HepG2 (cell line): ENCODE measurements at regions not wholly inside any gene's neighbourhood (a gene's known extent, or its start where the extent isn't known, plus 50 kb on each side); places are given as distances from the start of the nearest gene placed in this dataset.

Experiments
- ATAC-seq: fragments of 200-7000 bp; cut with Tn5 transposase; 3 replicates; pipeline ENCODE4 v1.9.1; 2020; ENCODE audit warnings: mild to moderate bottlenecking, moderate library complexity
- BruUV-seq: library from RNA; stranded (reverse); fragments of 400-500 nt; replicated peaks from 2 replicates; lab custom pipeline; 2021; lab: Mats Ljungman, UMichigan
- CTCF ChIA-PET: fragments of 300-600 bp; formaldehyde crosslinking; extraction: SDS; loops from one replicate; lab custom pipeline; 2021; ENCODE audit warnings: low total read pairs, inconsistent platforms, low intra/inter-chr PET ratio; lab: Yijun Ruan, JAX
- POLR2A ChIA-PET: fragments of 350-600 bp; sonication (Branson Sonifier 250); formaldehyde crosslinking; loops from one replicate; lab custom pipeline; 2020; ENCODE audit warnings: antibody characterized with exemption, inconsistent platforms; lab: Yijun Ruan, JAX
- DNase-seq: peaks from one replicate; pipeline ENCODE4 v3.0.0-alpha.2; 2015; ENCODE audit warnings: low spot score
- FAIRE-seq: peaks from 3 replicates; lab custom pipeline; 2011; peaks lifted over from hg19 to GRCh38; lab: Jason Lieb, UNC
- H2AFZ ChIP-seq: one replicate; pipeline ENCODE4 v1.6.1; 2011; ENCODE audit warnings: low read length, inconsistent platforms
- H3K27ac ChIP-seq: fragments of 300-600 bp; 3 replicates; pipeline ENCODE4 v1.8.0; 2011; ENCODE audit warnings: mixed run types, mild to moderate bottlenecking, mixed read lengths, low read length, inconsistent platforms; ENCODE audit not compliant: insufficient read depth; ENCODE audit errors: extremely low read length
- H3K27me3 ChIP-seq, 2 experiments: fragments of 200-600 bp in 1 of 2; 2 replicates in 1 of 2; 3 replicates in 1 of 2; pipeline versions ENCODE4 v1.6.0 to v1.8.0; 2011; ENCODE audit warnings: low read length in 2 of 2, mild to moderate bottlenecking in 2 of 2, moderate library complexity in 2 of 2, inconsistent platforms in 1 of 2; ENCODE audit not compliant: insufficient read depth in 2 of 2, control insufficient read depth in 1 of 2
- H3K36me3 ChIP-seq, 2 experiments: fragments of 200-600 bp in 1 of 2; replicated peaks in 1 of 2; 2 replicates in 1 of 2; 3 replicates in 1 of 2; pipeline versions ENCODE4 v1.5.1 to v1.8.0; 2011; ENCODE audit warnings: low read length in 2 of 2, inconsistent platforms in 1 of 2; ENCODE audit not compliant: insufficient read depth in 2 of 2, control insufficient read depth in 1 of 2
- H3K4me1 ChIP-seq: 2 replicates; pipeline ENCODE4 v1.5.1; 2012; ENCODE audit warnings: low read length, inconsistent platforms; ENCODE audit not compliant: insufficient read depth
- H3K4me2 ChIP-seq: 2 replicates; pipeline ENCODE4 v1.6.0; 2011; ENCODE audit warnings: low read depth, low read length, inconsistent platforms
- H3K4me3 ChIP-seq, 3 experiments: fragments of 200-600 bp in 1 of 3; sonication (generic), shearing (Covaris generic) in 1 of 3; replicated peaks in 1 of 3; 2 replicates each; pipeline ENCODE4 v1.5.1; 2011 to 2016; ENCODE audit warnings: low read length in 3 of 3, inconsistent platforms in 2 of 3, low read depth in 2 of 3, mild to moderate bottlenecking in 2 of 3, control low read depth in 1 of 3, mixed read lengths in 1 of 3; ENCODE audit not compliant: insufficient read depth in 1 of 3
- H3K79me2 ChIP-seq: one replicate; pipeline ENCODE4 v1.6.1; 2011; ENCODE audit warnings: low read length, inconsistent platforms; ENCODE audit not compliant: insufficient read depth
- H3K9ac ChIP-seq: 2 replicates; pipeline ENCODE4 v1.6.0; 2011; ENCODE audit warnings: mild to moderate bottlenecking, low read depth, low read length, inconsistent platforms; ENCODE audit not compliant: insufficient read depth
- H3K9me3 ChIP-seq: 2 replicates; pipeline ENCODE4 v1.5.1; 2012; ENCODE audit warnings: mild to moderate bottlenecking, low read length
- H4K20me1 ChIP-seq: 2 replicates; pipeline ENCODE4 v1.6.0; 2011; ENCODE audit warnings: inconsistent platforms, mild to moderate bottlenecking, low read length, moderate library complexity; ENCODE audit not compliant: insufficient read depth
- AKNA ChIP-seq: sonication (generic); formaldehyde crosslinking; IDR thresholded peaks from 2 replicates; pipeline ENCODE4 v1.4.0; 2020; ENCODE audit warnings: missing genetic modification reagents, borderline replicate concordance
- NR2F1 ChIP-seq, 2 experiments: fragments of 450-650 bp in 1 of 2; formaldehyde crosslinking in 1 of 2; IDR thresholded peaks; 2 replicates each; pipeline versions ENCODE4 v1.5.0 to v1.6.1; 2016 to 2020; ENCODE audit warnings: mild to moderate bottlenecking in 1 of 2, missing compliant biosample characterization in 1 of 2, missing genetic modification reagents in 1 of 2, moderate library complexity in 1 of 2
- NR2F6 ChIP-seq, 2 experiments: IDR thresholded peaks; 2 replicates each; pipeline ENCODE4 v1.6.1; 2016; ENCODE audit warnings: antibody characterized with exemption in 1 of 2, mild to moderate bottlenecking in 1 of 2
- RARA ChIP-seq: IDR thresholded peaks from 2 replicates; pipeline ENCODE4 v1.6.1; 2016; ENCODE audit warnings: missing genetic modification reagents, missing compliant biosample characterization
- WGBS: methylation state at CpG from one replicate; pipeline ENCODE4 v1.1.6; 2017; ENCODE audit warnings: low lambda C conversion rate; 5-methylcytosine and 5-hydroxymethylcytosine counted together
- in situ Hi-C: cut with HindIII; loops from 2 replicates; pipeline ENCODE4 v1.10.0; 2017; ENCODE audit warnings: low pct_unique_long_range_greater_than_20kb; ENCODE audit not compliant: extremely low pct_ligation_motif_present
- intact Hi-C: fragments of 100-400 bp; cut with micrococcal nuclease; formaldehyde crosslinking; loops from one replicate; pipeline ENCODE4 v1.10.0; 2022; ENCODE audit not compliant: unreplicated experiment

GRCh38 chr3:30156586-30157498, 449.6 kb upstream of the TGFBR2 start:
- Histone ChIP-seq H2AFZ (no peak overlapping the region), H3K79me2 (no peaks in the 10 kb centered on the region), H3K4me3 (no peak overlapping the region), H3K4me1 (peaks cover 10% of the 10 kb centered on the region), H3K36me3 (no peaks in the 10 kb centered on the region), H3K27ac (no peak overlapping the region), H3K9ac (no peak overlapping the region), H3K4me2 (no peak overlapping the region)
- POLR2A ChIA-PET = no interaction called here
- WGBS = 27% methylated on average over 4 of the region's 4 CpGs
- CTCF ChIA-PET = no interaction called here
- ATAC-seq = no peak; the same call in 2 of the 3 replicates
- peak; percentile 20 for DNase-seq
- peak; percentile 49 for TF ChIP-seq RARA (CRISPR knock-in tag)
- TF ChIP-seq AKNA (CRISPR knock-in tag) = no peak
- peak in 1 of 2 experiments; percentile 37; a peak in 1 of 4 replicates for TF ChIP-seq NR2F1 (CRISPR knock-in tag; IDR thresholded peaks at IDR 0.05)
- TF ChIP-seq NR2F6 (IDR thresholded peaks at IDR 0.05) = peak; percentile 26; the same call in 1 of the 2 replicates
- no peak for TF ChIP-seq NR2F6 (CRISPR knock-in tag; IDR thresholded peaks at IDR 0.05)
- TF ChIP-seq, all 625 proteins: peak for 3
- in situ Hi-C loops (no loop called here), intact Hi-C loops (no loop called here)
- Histone ChIP-seq H3K27me3 (peaks cover 0 to 1% of the 10 kb centered on the region in 2 experiments; a peak in 2 of 5 replicates), H3K9me3 (no peaks in the 10 kb centered on the region), H4K20me1 (no peaks in the 10 kb centered on the region)
- no TSS peak for BruUV-seq
- FAIRE-seq = no peak
